Peyer's patch (tissue), 4 donors: ENCODE measurements at regions not wholly inside any gene's neighbourhood (a gene's known extent, or its start where the extent isn't known, plus 50 kb on each side); places are given as distances from the start of the nearest gene placed in this dataset.

Experiments
- DNase-seq, 3 donors: peaks; one replicate each; pipeline ENCODE4 v3.0.0-alpha.2; 2017 to 2019
- H3K27ac ChIP-seq, 4 donors: fragments of 200-600 bp; sonication (generic); one replicate each; pipeline ENCODE4 v1.5.1; 2016 to 2019
- H3K27me3 ChIP-seq, 2 donors: fragments of 200-600 bp; sonication (generic); one replicate each; pipeline ENCODE4 v1.5.1; 2019
- H3K36me3 ChIP-seq, 3 donors: fragments of 200-600 bp; sonication (generic); one replicate each; pipeline ENCODE4 v1.5.1; 2016 to 2019
- H3K4me1 ChIP-seq, 4 donors: fragments of 200-600 bp; sonication (generic); one replicate each; pipeline ENCODE4 v1.5.1; 2016 to 2019
- H3K4me3 ChIP-seq, 4 donors: fragments of 200-600 bp; sonication (generic); 1 replicate in 3 of 4; 2 replicates in 1 of 4; pipeline ENCODE4 v1.5.1; 2016 to 2019; ENCODE audit warnings: mild to moderate bottlenecking in 1 of 4
- H3K9me3 ChIP-seq, 4 donors: fragments of 200-600 bp; sonication (generic); one replicate each; pipeline ENCODE4 v1.5.1; 2016 to 2019; ENCODE audit warnings: mild to moderate bottlenecking in 1 of 4
- CTCF ChIP-seq, 6 experiments: fragments of 450-650 bp in 4 of 6; fragments of 200-600 bp in 2 of 6; sonication (generic) in 1 of 6; IDR thresholded peaks; one replicate each; pipeline ENCODE4 v1.5.1; 2017 to 2019; ENCODE audit warnings: antibody characterized with exemption in 6 of 6, mild to moderate bottlenecking in 3 of 6, moderate library complexity in 1 of 6
- POLR2A ChIP-seq, 2 donors: fragments of 450-650 bp; IDR thresholded peaks; one replicate each; pipeline ENCODE4 v1.5.1; 2017; ENCODE audit warnings: antibody characterized with exemption in 2 of 2, mild to moderate bottlenecking in 2 of 2, moderate library complexity in 2 of 2

- Histone ChIP-seq H3K9me3 (no peaks in the 10 kb centered on the region), H3K27ac (no peak overlapping the region), H3K27me3 (no peaks in the 10 kb centered on the region), H3K4me1 (no peaks in the 10 kb centered on the region), H3K4me3 (no peak overlapping the region), H3K36me3 (no peaks in the 10 kb centered on the region)
- no peak for TF ChIP-seq CTCF (IDR thresholded peaks at IDR 0.05)
- TF ChIP-seq POLR2A (IDR thresholded peaks at IDR 0.05) = no peak
- no peak for DNase-seq
Observed at GRCh38 chr14:87283547-87283946, 709.4 kb downstream of the GALC start.

- TF ChIP-seq CTCF (IDR thresholded peaks at IDR 0.05) (no peak), POLR2A (IDR thresholded peaks at IDR 0.05) (no peak)
- Histone ChIP-seq H3K9me3 (no peaks in the 10 kb centered on the region), H3K4me3 (no peak overlapping the region), H3K36me3 (no peaks in the 10 kb centered on the region), H3K27me3 (no peaks in the 10 kb centered on the region), H3K27ac (no peak overlapping the region), H3K4me1 (no peaks in the 10 kb centered on the region)
- DNase-seq = no peak
Observed at GRCh38 chr14:87282266-87282665, 710.7 kb downstream of the GALC start.

GRCh38 chr14:87278415-87278814, 714.6 kb downstream of the GALC start:
- no peaks in the 10 kb centered on the region for H3K9me3 ChIP-seq
- TF ChIP-seq POLR2A (IDR thresholded peaks at IDR 0.05) (no peak), CTCF (IDR thresholded peaks at IDR 0.05) (no peak)
- H3K27ac ChIP-seq = no peak overlapping the region

GRCh38 chr14:87271331-87271730, 721.7 kb downstream of the GALC start:
- no peaks in the 10 kb centered on the region for H3K36me3 ChIP-seq
- no peaks in the 10 kb centered on the region for H3K9me3 ChIP-seq
- H3K27ac ChIP-seq = no peak overlapping the region
- TF ChIP-seq CTCF (IDR thresholded peaks at IDR 0.05) = no peak
- TF ChIP-seq POLR2A (IDR thresholded peaks at IDR 0.05) = no peak
- no peak overlapping the region for H3K4me3 ChIP-seq
- no peak for DNase-seq
- H3K4me1 ChIP-seq = no peaks in the 10 kb centered on the region
- H3K27me3 ChIP-seq = no peaks in the 10 kb centered on the region

More at GRCh38 chr14:87278415-87278814, 714.6 kb downstream of the GALC start:
- no peaks in the 10 kb centered on the region for H3K27me3 ChIP-seq
- H3K36me3 ChIP-seq = no peaks in the 10 kb centered on the region
- DNase-seq = no peak
- H3K4me3 ChIP-seq = no peak overlapping the region
- H3K4me1 ChIP-seq = no peaks in the 10 kb centered on the region

- Histone ChIP-seq H3K27ac (no peak overlapping the region), H3K27me3 (no peaks in the 10 kb centered on the region), H3K36me3 (no peaks in the 10 kb centered on the region), H3K4me3 (no peak overlapping the region), H3K9me3 (peaks cover 0 to 7% (median 0%) of the 10 kb centered on the region in 4 donors), H3K4me1 (no peaks in the 10 kb centered on the region)
- no peak for DNase-seq
- no peak for TF ChIP-seq POLR2A (IDR thresholded peaks at IDR 0.05)
- TF ChIP-seq CTCF (IDR thresholded peaks at IDR 0.05) = no peak
Observed at GRCh38 chr14:87268997-87269396, 724.0 kb downstream of the GALC start.

- no peaks in the 10 kb centered on the region for H3K36me3 ChIP-seq
- TF ChIP-seq POLR2A (IDR thresholded peaks at IDR 0.05) (no peak), CTCF (IDR thresholded peaks at IDR 0.05) (no peak)
- H3K9me3 ChIP-seq = peaks cover 0 to 7% (median 0%) of the 10 kb centered on the region in 4 donors
- H3K27me3 ChIP-seq = no peaks in the 10 kb centered on the region
- no peak overlapping the region for H3K4me3 ChIP-seq
- no peak for DNase-seq
- no peaks in the 10 kb centered on the region for H3K4me1 ChIP-seq
- no peak overlapping the region for H3K27ac ChIP-seq
Observed at GRCh38 chr14:87264796-87265195, 728.2 kb downstream of the GALC start.
